Brain microvascular endothelial cell (primary cell): ENCODE measurements at regions not wholly inside any gene's neighbourhood (a gene's known extent, or its start where the extent isn't known, plus 50 kb on each side); places are given as distances from the start of the nearest gene placed in this dataset.
A peak's percentile ranks its signal among the peaks of the same experiment; 100 is the strongest.

Source experiments
- DNase-seq: peaks from one replicate; pipeline ENCODE4 v3.0.0-alpha.2; 2020
- H3K27ac ChIP-seq: fragments of 250-450 bp; sonication (Bioruptor Pico); 2 replicates; pipeline ENCODE4 v1.5.1; 2020; ENCODE audit warnings: mild to moderate bottlenecking, moderate library complexity
- H3K27me3 ChIP-seq: fragments of 250-450 bp; sonication (Bioruptor Pico); replicated peaks from 2 replicates; pipeline ENCODE4 v1.5.1; 2020; ENCODE audit warnings: mild to moderate bottlenecking
- H3K36me3 ChIP-seq: fragments of 250-450 bp; sonication (Bioruptor Pico); replicated peaks from 2 replicates; pipeline ENCODE4 v1.5.1; 2020; ENCODE audit warnings: mild to moderate bottlenecking
- H3K4me3 ChIP-seq: 2 replicates; pipeline ENCODE4 v1.5.1; 2011; ENCODE audit warnings: low read depth, mild to moderate bottlenecking, control low read depth, low read length, moderate library complexity
- CTCF ChIP-seq: IDR thresholded peaks from 2 replicates; pipeline ENCODE4 v1.5.1; 2011; ENCODE audit warnings: low read depth, mild to moderate bottlenecking, moderate library complexity, low read length, control low read depth, inconsistent platforms; ENCODE audit errors: missing control alignments
- in situ Hi-C: cut with HindIII; loops from 2 replicates; pipeline ENCODE4 v1.10.0; 2017; ENCODE audit warnings: low sequenced_read_pairs, low pct_ligation_motif_present

GRCh38 chr10:90394311-90394710 lies 463.5 kb downstream of the HTR7 start:
- in situ Hi-C loops: no loop called here
- no peak for TF ChIP-seq CTCF
- DNase-seq: no peak
- no peaks in the 10 kb centered on the region for H3K27me3 ChIP-seq
- no peaks in the 10 kb centered on the region for H3K36me3 ChIP-seq
- no peak overlapping the region for H3K27ac ChIP-seq
- no peak overlapping the region for H3K4me3 ChIP-seq

GRCh38 chr10:90396721-90397120 lies 461.1 kb downstream of the HTR7 start:
- no peaks in the 10 kb centered on the region for H3K27me3 ChIP-seq
- no peaks in the 10 kb centered on the region for H3K36me3 ChIP-seq
- TF ChIP-seq CTCF: no peak
- DNase-seq: no peak
- in situ Hi-C loops: no loop called here
- H3K27ac ChIP-seq: no peak overlapping the region
- H3K4me3 ChIP-seq: no peak overlapping the region

GRCh38 chr10:90398566-90398965 lies 459.3 kb downstream of the HTR7 start:
- no peak for DNase-seq

GRCh38 chr10:90399782-90400181 lies 458.1 kb downstream of the HTR7 start:
- no peaks in the 10 kb centered on the region for H3K36me3 ChIP-seq
- no peak overlapping the region for H3K27ac ChIP-seq
- no peak for TF ChIP-seq CTCF
- no peak for DNase-seq
- no peak overlapping the region for H3K4me3 ChIP-seq
- in situ Hi-C loops: no loop called here
- no peaks in the 10 kb centered on the region for H3K27me3 ChIP-seq

More at GRCh38 chr10:90398566-90398965, 459.3 kb downstream of the HTR7 start:
- Histone ChIP-seq H3K27ac (no peak overlapping the region), H3K36me3 (no peaks in the 10 kb centered on the region), H3K27me3 (no peaks in the 10 kb centered on the region), H3K4me3 (no peak overlapping the region)
- no peak for TF ChIP-seq CTCF
- in situ Hi-C loops: no loop called here

- no peak overlapping the region for H3K4me3 ChIP-seq
- no peaks in the 10 kb centered on the region for H3K27me3 ChIP-seq
- no peak overlapping the region for H3K27ac ChIP-seq
- no peak for TF ChIP-seq CTCF
- no peaks in the 10 kb centered on the region for H3K36me3 ChIP-seq
- in situ Hi-C loops: no loop called here
- no peak for DNase-seq
These were observed 454.4 kb downstream of the HTR7 start for GRCh38 chr10:90403211-90404000.

- peak overlapping the region; percentile 58 for H3K27ac ChIP-seq
- TF ChIP-seq CTCF: no peak
- in situ Hi-C loops: no loop called here
- no peaks in the 10 kb centered on the region for H3K27me3 ChIP-seq
- peak; percentile 87 for DNase-seq
- H3K36me3 ChIP-seq: no peaks in the 10 kb centered on the region
- H3K4me3 ChIP-seq: no peak overlapping the region
These were observed 450.7 kb downstream of the HTR7 start for GRCh38 chr10:90407131-90407530.
